ENCODE measurements at regions not wholly inside any gene's neighbourhood (a gene's known extent, or its start where the extent isn't known, plus 50 kb on each side); places are given as distances from the start of the nearest gene placed in this dataset.

DNA sequence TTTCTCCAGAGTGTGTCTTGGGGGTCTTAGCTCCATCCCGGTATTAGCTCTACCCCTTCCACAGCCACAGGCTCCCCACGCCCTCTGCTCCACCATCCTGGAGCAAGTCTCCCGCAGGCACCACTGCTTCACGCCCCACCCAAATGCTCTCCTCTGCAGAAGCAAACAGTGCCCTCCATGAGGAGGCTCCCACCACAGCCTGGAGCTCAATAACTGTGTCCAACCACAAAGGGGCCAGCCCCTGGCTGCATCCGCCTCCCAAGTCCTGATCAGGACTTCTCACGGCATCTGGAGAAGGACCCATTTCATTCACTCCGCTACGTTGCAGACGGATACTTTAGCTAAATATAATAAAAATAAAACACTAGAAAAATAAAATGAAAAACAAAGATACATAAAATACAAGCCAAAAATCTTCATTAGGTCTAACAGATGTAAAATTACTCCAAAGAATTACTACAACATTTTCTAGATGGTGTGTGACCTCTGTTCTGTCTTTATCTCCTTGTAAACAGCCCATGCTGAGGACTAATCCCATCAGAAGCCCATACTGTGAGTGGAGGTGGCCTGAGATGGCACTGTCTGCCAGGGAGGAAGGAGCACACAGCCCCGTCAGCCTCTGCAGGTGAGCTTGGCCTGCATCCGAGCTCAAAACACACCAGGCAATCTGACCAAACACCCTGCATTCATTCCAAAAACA is 210.8 kb upstream of the RAB6C start:
- H3K4me3 ChIP-seq (ENCODE audit: low read depth in 2 of 2, low read length in 1 of 2) = no peak overlapping the region
- no peak overlapping the region for H3K27ac ChIP-seq (ENCODE audit: low read depth in 2 of 2, low read length in 1 of 2)
- no peak for TF ChIP-seq FOXJ3 (CRISPR knock-in tag; IDR thresholded peaks at IDR 0.05)
- no peaks in the 10 kb centered on the region for H3F3A ChIP-seq (replicated peaks; ENCODE audit: insufficient read depth)
- no peaks in the 10 kb centered on the region for H3K27me3 ChIP-seq (ENCODE audit: insufficient read depth)
- DNase-seq = no peak
- no peaks in the 10 kb centered on the region for H3K79me2 ChIP-seq (ENCODE audit: insufficient read depth)
- 55% methylated on average over 11 of the region's 11 CpGs for WGBS (ENCODE audit: low lambda C conversion rate)
- no peaks in the 10 kb centered on the region for H3K9me2 ChIP-seq
- ChIA-PET POLR2A (no interaction called here), CTCF (no interaction called here)
- H2AFZ ChIP-seq (ENCODE audit: low read depth) = no peak overlapping the region
- H4K20me1 ChIP-seq (ENCODE audit: insufficient read depth) = no peaks in the 10 kb centered on the region
- H3K4me2 ChIP-seq = no peak overlapping the region
- H3K9me3 ChIP-seq = no peaks in the 10 kb centered on the region
- H3K4me1 ChIP-seq (ENCODE audit: control insufficient read depth in 1 of 2, insufficient read depth in 2 of 2, low read depth in 1 of 2, low read length in 1 of 2) = peaks cover 0 to 3% of the 10 kb centered on the region in 2 experiments; a peak in 1 of 4 replicates
- H3K36me3 ChIP-seq (replicated peaks in 1 of 2; ENCODE audit: control insufficient read depth in 1 of 2, insufficient read depth in 2 of 2, low read length in 1 of 2) = no peaks in the 10 kb centered on the region
- H3K9ac ChIP-seq = no peak overlapping the region

DNA sequence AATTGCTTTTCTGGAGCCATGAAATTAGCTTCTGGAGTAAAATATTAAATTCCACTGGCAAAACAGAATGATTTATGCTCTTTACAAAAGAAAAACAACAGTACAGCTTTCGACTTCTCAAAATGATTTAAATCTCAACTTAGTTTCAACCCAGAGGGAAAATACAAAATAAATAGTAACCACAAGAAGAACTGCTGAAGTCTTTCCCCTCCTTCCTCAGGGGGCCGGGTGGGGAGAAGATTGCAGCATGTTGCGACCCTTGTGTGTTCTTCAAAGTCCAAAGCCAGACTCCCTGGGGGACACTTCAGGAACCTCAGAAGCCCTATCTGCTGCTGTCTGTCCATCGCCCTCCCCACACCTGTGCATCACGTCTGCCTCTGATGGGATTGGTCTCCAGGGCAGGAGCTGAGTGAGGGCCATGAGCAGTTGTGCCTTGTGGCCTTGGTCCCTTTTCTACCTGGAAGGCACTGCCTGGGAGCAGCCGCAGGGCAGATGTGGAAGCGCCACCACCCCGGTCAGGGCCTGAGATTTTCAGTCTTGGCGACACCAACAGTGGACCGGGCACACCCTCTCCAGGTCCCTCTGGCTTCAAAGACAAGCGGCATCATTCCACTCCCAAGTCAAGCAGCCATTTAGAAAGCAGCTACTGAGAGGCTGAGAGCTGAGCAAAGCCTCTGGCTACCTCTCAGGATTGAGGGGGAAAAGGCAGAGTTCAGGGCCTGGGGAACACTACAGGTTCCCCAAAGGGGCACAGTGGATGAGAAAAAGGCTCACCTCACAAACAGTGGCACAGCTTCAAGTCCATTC is 210.1 kb upstream of the RAB6C start:
- H3F3A ChIP-seq (replicated peaks; ENCODE audit: insufficient read depth) = no peaks in the 10 kb centered on the region
- H3K36me3 ChIP-seq (replicated peaks in 1 of 2; ENCODE audit: control insufficient read depth in 1 of 2, insufficient read depth in 2 of 2, low read length in 1 of 2) = no peaks in the 10 kb centered on the region
- H3K79me2 ChIP-seq (ENCODE audit: insufficient read depth) = no peaks in the 10 kb centered on the region
- H3K9ac ChIP-seq = no peak overlapping the region
- H3K9me3 ChIP-seq = no peaks in the 10 kb centered on the region
- H3K4me1 ChIP-seq (ENCODE audit: control insufficient read depth in 1 of 2, insufficient read depth in 2 of 2, low read depth in 1 of 2, low read length in 1 of 2) = peaks cover 0 to 3% of the 10 kb centered on the region in 2 experiments; a peak in 1 of 4 replicates
- 39% methylated on average over 5 of the region's 11 CpGs for WGBS (ENCODE audit: low lambda C conversion rate)
- H3K27ac ChIP-seq (ENCODE audit: low read depth in 2 of 2, low read length in 1 of 2) = no peak overlapping the region
- no peak overlapping the region for H3K4me2 ChIP-seq
- no peak for TF ChIP-seq SMC3 (IDR thresholded peaks at IDR 0.05; ENCODE audit: low read depth, low read length)
- no peak for TF ChIP-seq ELF1 (IDR thresholded peaks at IDR 0.05)
- no peak for TF ChIP-seq SIN3A (IDR thresholded peaks at IDR 0.05; ENCODE audit: borderline replicate concordance, low read depth, low read length)
- TF ChIP-seq TEAD4 (IDR thresholded peaks at IDR 0.05; ENCODE audit: borderline replicate concordance, insufficient read depth) = no peak
- no peak for TF ChIP-seq EZH2phosphoT487 (IDR thresholded peaks at IDR 0.05; ENCODE audit: borderline replicate concordance, low read depth)
- TF ChIP-seq RAD21 (IDR thresholded peaks at IDR 0.05; ENCODE audit: low read length) = no peak
- TF ChIP-seq MEF2A (IDR thresholded peaks at IDR 0.05; ENCODE audit: borderline replicate concordance, low read depth) = no peak
- TF ChIP-seq MXI1 (IDR thresholded peaks at IDR 0.05; ENCODE audit: low read depth, low read length) = no peak
- H4K20me1 ChIP-seq (ENCODE audit: insufficient read depth) = no peaks in the 10 kb centered on the region
- no peaks in the 10 kb centered on the region for H3K9me2 ChIP-seq
- H2AFZ ChIP-seq (ENCODE audit: low read depth) = no peak overlapping the region
- CTCF ChIA-PET = interaction anchor here (1.1 kb wide), 1 partner anchor 9 kb away, joined by 5 read pairs; no protein-coding TSS in a partner anchor
- H3K4me3 ChIP-seq (ENCODE audit: low read depth in 2 of 2, low read length in 1 of 2) = no peak overlapping the region
- POLR2A ChIA-PET = no interaction called here
- no peak for DNase-seq
- H3K27me3 ChIP-seq (ENCODE audit: insufficient read depth) = no peaks in the 10 kb centered on the region

Data from SK-N-SH (cell line).